Small intestine (tissue), 7 donors: ENCODE measurements at regions not wholly inside any gene's neighbourhood (a gene's known extent, or its start where the extent isn't known, plus 50 kb on each side); places are given as distances from the start of the nearest gene placed in this dataset.
"Not testable (repeated sequence)": the region's sequence is repeated elsewhere in the genome, so short reads cannot be mapped to it uniquely, and the experiment has no call there.

ENCODE experiments used
- DNase-seq, 2 donors: peaks; one replicate each; pipeline versions ENCODE4 v3.0.0 to v3.0.0-alpha.2; 2013
- FAIRE-seq: peaks from 2 replicates; lab custom pipeline; 2012; peaks lifted over from hg19 to GRCh38; lab: Jason Lieb, UNC
- H3K27ac ChIP-seq, 3 donors: one replicate each; pipeline ENCODE4 v1.5.1; 2013; ENCODE audit warnings: low read length in 2 of 3, mild to moderate bottlenecking in 2 of 3, control low read depth in 1 of 3, inconsistent platforms in 1 of 3, low read depth in 1 of 3, moderate library complexity in 1 of 3
- H3K27me3 ChIP-seq, 3 donors: one replicate each; pipeline ENCODE4 v1.6.1; 2013; ENCODE audit warnings: low read length in 3 of 3, inconsistent platforms in 1 of 3; ENCODE audit not compliant: control insufficient read depth in 3 of 3, insufficient read depth in 3 of 3
- H3K36me3 ChIP-seq, 3 donors: one replicate each; pipeline ENCODE4 v1.6.1; 2013; ENCODE audit warnings: low read length in 3 of 3, inconsistent platforms in 1 of 3, low read depth in 1 of 3, mild to moderate bottlenecking in 1 of 3, moderate library complexity in 1 of 3; ENCODE audit not compliant: control insufficient read depth in 3 of 3, insufficient read depth in 2 of 3
- H3K4me1 ChIP-seq, 3 donors: one replicate each; pipeline ENCODE4 v1.6.1; 2013; ENCODE audit warnings: low read length in 2 of 3, inconsistent platforms in 1 of 3, low read depth in 1 of 3, mild to moderate bottlenecking in 1 of 3, moderate library complexity in 1 of 3; ENCODE audit not compliant: control insufficient read depth in 3 of 3, insufficient read depth in 2 of 3
- H3K4me3 ChIP-seq, 3 donors: one replicate each; pipeline ENCODE4 v1.5.1; 2013; ENCODE audit warnings: low read length in 3 of 3, control low read depth in 1 of 3, inconsistent platforms in 1 of 3, low read depth in 1 of 3, mild to moderate bottlenecking in 1 of 3, moderate library complexity in 1 of 3
- H3K9me3 ChIP-seq, 2 donors: one replicate each; pipeline ENCODE4 v1.6.1; 2013; ENCODE audit warnings: low read depth in 1 of 2, low read length in 1 of 2; ENCODE audit not compliant: control insufficient read depth in 2 of 2, insufficient read depth in 1 of 2
- WGBS, 3 donors: extraction: QIAGEN DNeasy Blood & Tissue Kit; methylation state at CpG; one replicate each; pipeline ENCODE4 v1.1.7; 2013; 5-methylcytosine and 5-hydroxymethylcytosine counted together
- donor health status: healthy with polysubstance abuse.
- donor health status: control.
- donor health status: control.
- donor health status: Bipolar disorder and iron deficiency.
- donor health status: healthy.

GRCh38 chr5:2157372-2157771 lies 274.6 kb upstream of the IRX4 start:
- no peak for DNase-seq
- Histone ChIP-seq H3K27ac (no peak overlapping the region), H3K4me3 (no peak overlapping the region), H3K4me1 (no peaks in the 10 kb centered on the region), H3K36me3 (no peaks in the 10 kb centered on the region), H3K27me3 (no peaks in the 10 kb centered on the region), H3K9me3 (no peaks in the 10 kb centered on the region)
- FAIRE-seq: no peak
- WGBS, 3 donors: 88% methylated on average over 9 of the region's 9 CpGs

GRCh38 chr5:2156358-2157059 lies 273.8 kb upstream of the IRX4 start:
- Histone ChIP-seq H3K9me3 (no peaks in the 10 kb centered on the region), H3K36me3 (no peaks in the 10 kb centered on the region), H3K4me3 (no peak overlapping the region), H3K27ac (no peak overlapping the region), H3K4me1 (no peaks in the 10 kb centered on the region), H3K27me3 (no peaks in the 10 kb centered on the region)
- DNase-seq (no peak), FAIRE-seq (no peak)
- 84 to 89% (median 88%) methylated on average over 14 of the region's 14 CpGs for WGBS, 3 donors

GRCh38 chr5:2155556-2155955 lies 272.8 kb upstream of the IRX4 start:
- no peak for FAIRE-seq
- DNase-seq: no peak
- Histone ChIP-seq H3K4me1 (no peaks in the 10 kb centered on the region), H3K27me3 (no peaks in the 10 kb centered on the region), H3K9me3 (no peaks in the 10 kb centered on the region), H3K27ac (no peak overlapping the region), H3K36me3 (no peaks in the 10 kb centered on the region), H3K4me3 (no peak overlapping the region)
- WGBS, 3 donors: 91 to 93% (median 93%) methylated on average over 18 of the region's 18 CpGs

GRCh38 chr5:2153802-2154201 lies 271.1 kb upstream of the IRX4 start:
- DNase-seq (no peak), FAIRE-seq (no peak)
- Histone ChIP-seq H3K9me3 (no peaks in the 10 kb centered on the region), H3K27ac (no peak overlapping the region), H3K4me3 (no peak overlapping the region), H3K27me3 (peaks cover 0 to 7% (median 0%) of the 10 kb centered on the region in 3 donors), H3K4me1 (no peaks in the 10 kb centered on the region), H3K36me3 (no peaks in the 10 kb centered on the region)
- WGBS, 3 donors: 86 to 90% (median 87%) methylated on average over 15 of the region's 15 CpGs

GRCh38 chr5:2153350-2153749 lies 270.6 kb upstream of the IRX4 start:
- H3K4me1 ChIP-seq: no peaks in the 10 kb centered on the region
- peaks cover 0 to 7% (median 0%) of the 10 kb centered on the region in 3 donors for H3K27me3 ChIP-seq
- 84 to 89% (median 86%) methylated on average over 6 of the region's 6 CpGs for WGBS, 3 donors
- DNase-seq (no peak), FAIRE-seq (no peak)
- no peak overlapping the region for H3K4me3 ChIP-seq
- no peaks in the 10 kb centered on the region for H3K36me3 ChIP-seq
- H3K9me3 ChIP-seq: no peaks in the 10 kb centered on the region
- H3K27ac ChIP-seq: no peak overlapping the region

- not testable (repeated sequence) for H3K27me3 ChIP-seq, H3K27ac ChIP-seq, H3K36me3 ChIP-seq, H3K9me3 ChIP-seq, H3K4me1 ChIP-seq, FAIRE-seq, H3K4me3 ChIP-seq
- 22 to 31% (median 24%) methylated on average over 8 of the region's 8 CpGs for WGBS, 3 donors
- peak in 1 of 2 donors; percentile 6 for DNase-seq
These were observed 268.7 kb upstream of the IRX4 start for GRCh38 chr5:2151301-2151888.

GRCh38 chr5:2149195-2149539 lies 266.4 kb upstream of the IRX4 start:
- Histone ChIP-seq H3K36me3 (no peaks in the 10 kb centered on the region), H3K4me1 (no peaks in the 10 kb centered on the region), H3K4me3 (no peak overlapping the region), H3K27me3 (peaks cover 0 to 7% (median 0%) of the 10 kb centered on the region in 3 donors), H3K27ac (no peak overlapping the region), H3K9me3 (peaks cover 0 to 3% of the 10 kb centered on the region in 2 donors)
- peak in 1 of 2 donors; percentile 17 for DNase-seq
- 13 to 37% (median 32%) methylated on average over 15 of the region's 15 CpGs for WGBS, 3 donors
- FAIRE-seq: no peak

GRCh38 chr5:2148312-2149194 lies 265.8 kb upstream of the IRX4 start:
- Histone ChIP-seq H3K27me3 (peaks cover 0 to 7% (median 0%) of the 10 kb centered on the region in 3 donors), H3K4me3 (no peak overlapping the region), H3K36me3 (no peaks in the 10 kb centered on the region), H3K9me3 (peaks cover 0 to 7% of the 10 kb centered on the region in 2 donors), H3K27ac (no peak overlapping the region), H3K4me1 (no peaks in the 10 kb centered on the region)
- FAIRE-seq: no peak
- no peak for DNase-seq
- 65 to 83% (median 69%) methylated on average over 12 to 14 of the region's 14 CpGs for WGBS, 3 donors
